Esophagus squamous epithelium (tissue), 4 donors: ENCODE measurements at regions not wholly inside any gene's neighbourhood (a gene's known extent, or its start where the extent isn't known, plus 50 kb on each side); places are given as distances from the start of the nearest gene placed in this dataset.

Source experiments
- CTCF ChIP-seq, 6 experiments: fragments of 450-650 bp in 4 of 6; fragments of 200-600 bp in 2 of 6; sonication (generic) in 2 of 6; IDR thresholded peaks; one replicate each; pipeline ENCODE4 v1.5.1; 2016 to 2019; ENCODE audit warnings: antibody characterized with exemption in 6 of 6, mild to moderate bottlenecking in 4 of 6, moderate library complexity in 4 of 6
- POLR2A ChIP-seq, 4 donors: fragments of 450-650 bp; IDR thresholded peaks; one replicate each; pipeline ENCODE4 v1.6.1; 2017; ENCODE audit warnings: antibody characterized with exemption in 4 of 4, mild to moderate bottlenecking in 4 of 4, moderate library complexity in 3 of 4

- TF ChIP-seq POLR2A (IDR thresholded peaks at IDR 0.05) = no peak
- no peak for TF ChIP-seq CTCF (IDR thresholded peaks at IDR 0.05)
These were observed 208.5 kb upstream of the E2F7 start for GRCh38 chr12:77273898-77274297.
